ENCODE measurements at regions not wholly inside any gene's neighbourhood (a gene's known extent, or its start where the extent isn't known, plus 50 kb on each side); places are given as distances from the start of the nearest gene placed in this dataset.

GRCh38 chr20:57848282-57848681 is 138.5 kb upstream of the PMEPA1 start:
- H3K9ac ChIP-seq (ENCODE audit: low read length), result no peak overlapping the region
- H3K27ac ChIP-seq (ENCODE audit: low read length), result no peak overlapping the region
- no peak overlapping the region for H3K4me3 ChIP-seq (ENCODE audit: low read length)
- H3K36me3 ChIP-seq (ENCODE audit: control insufficient read depth, low read depth, low read length), result no peaks in the 10 kb centered on the region
- no peaks in the 10 kb centered on the region for H3K27me3 ChIP-seq (ENCODE audit: control insufficient read depth, insufficient read depth, low read length)
- H3K4me1 ChIP-seq (ENCODE audit: control insufficient read depth, low read depth, low read length), result no peaks in the 10 kb centered on the region
- no peaks in the 10 kb centered on the region for H3K9me3 ChIP-seq (ENCODE audit: control insufficient read depth, low read depth, low read length)

GRCh38 chr20:57847104-57847503 is 137.3 kb upstream of the PMEPA1 start:
- no peaks in the 10 kb centered on the region for H3K9me3 ChIP-seq (ENCODE audit: control insufficient read depth, low read depth, low read length)
- H3K4me3 ChIP-seq (ENCODE audit: low read length), result no peak overlapping the region
- no peaks in the 10 kb centered on the region for H3K27me3 ChIP-seq (ENCODE audit: control insufficient read depth, insufficient read depth, low read length)
- H3K27ac ChIP-seq (ENCODE audit: low read length), result no peak overlapping the region
- no peak overlapping the region for H3K9ac ChIP-seq (ENCODE audit: low read length)
- H3K36me3 ChIP-seq (ENCODE audit: control insufficient read depth, low read depth, low read length), result no peaks in the 10 kb centered on the region
- no peaks in the 10 kb centered on the region for H3K4me1 ChIP-seq (ENCODE audit: control insufficient read depth, low read depth, low read length)

- Histone ChIP-seq H3K9me3 (ENCODE audit: control insufficient read depth, low read depth, low read length) (no peaks in the 10 kb centered on the region), H3K36me3 (ENCODE audit: control insufficient read depth, low read depth, low read length) (no peaks in the 10 kb centered on the region), H3K9ac (ENCODE audit: low read length) (no peak overlapping the region), H3K27me3 (ENCODE audit: control insufficient read depth, insufficient read depth, low read length) (no peaks in the 10 kb centered on the region), H3K27ac (ENCODE audit: low read length) (no peak overlapping the region), H3K4me3 (ENCODE audit: low read length) (no peak overlapping the region), H3K4me1 (ENCODE audit: control insufficient read depth, low read depth, low read length) (no peaks in the 10 kb centered on the region)
Observed at GRCh38 chr20:57844626-57845596, 135.1 kb upstream of the PMEPA1 start.

GRCh38 chr20:57843941-57844625 is 134.3 kb upstream of the PMEPA1 start:
- Histone ChIP-seq H3K27me3 (ENCODE audit: control insufficient read depth, insufficient read depth, low read length) (no peaks in the 10 kb centered on the region), H3K4me1 (ENCODE audit: control insufficient read depth, low read depth, low read length) (no peaks in the 10 kb centered on the region), H3K36me3 (ENCODE audit: control insufficient read depth, low read depth, low read length) (no peaks in the 10 kb centered on the region), H3K9me3 (ENCODE audit: control insufficient read depth, low read depth, low read length) (no peaks in the 10 kb centered on the region), H3K27ac (ENCODE audit: low read length) (no peak overlapping the region), H3K9ac (ENCODE audit: low read length) (no peak overlapping the region), H3K4me3 (ENCODE audit: low read length) (no peak overlapping the region)

GRCh38 chr20:57842720-57843119 is 132.9 kb upstream of the PMEPA1 start:
- H3K9me3 ChIP-seq (ENCODE audit: control insufficient read depth, low read depth, low read length), result no peaks in the 10 kb centered on the region
- H3K4me3 ChIP-seq (ENCODE audit: low read length), result no peak overlapping the region
- no peak overlapping the region for H3K27ac ChIP-seq (ENCODE audit: low read length)
- no peak overlapping the region for H3K9ac ChIP-seq (ENCODE audit: low read length)
- no peaks in the 10 kb centered on the region for H3K4me1 ChIP-seq (ENCODE audit: control insufficient read depth, low read depth, low read length)
- H3K36me3 ChIP-seq (ENCODE audit: control insufficient read depth, low read depth, low read length), result no peaks in the 10 kb centered on the region
- H3K27me3 ChIP-seq (ENCODE audit: control insufficient read depth, insufficient read depth, low read length), result no peaks in the 10 kb centered on the region

GRCh38 chr20:57841297-57841866 is 131.6 kb upstream of the PMEPA1 start:
- Histone ChIP-seq H3K27ac (ENCODE audit: low read length) (no peak overlapping the region), H3K4me3 (ENCODE audit: low read length) (no peak overlapping the region), H3K9ac (ENCODE audit: low read length) (no peak overlapping the region), H3K4me1 (ENCODE audit: control insufficient read depth, low read depth, low read length) (no peaks in the 10 kb centered on the region), H3K9me3 (ENCODE audit: control insufficient read depth, low read depth, low read length) (no peaks in the 10 kb centered on the region), H3K27me3 (ENCODE audit: control insufficient read depth, insufficient read depth, low read length) (no peaks in the 10 kb centered on the region), H3K36me3 (ENCODE audit: control insufficient read depth, low read depth, low read length) (no peaks in the 10 kb centered on the region)

- H3K9me3 ChIP-seq (ENCODE audit: control insufficient read depth, low read depth, low read length), result no peaks in the 10 kb centered on the region
- H3K27me3 ChIP-seq (ENCODE audit: control insufficient read depth, insufficient read depth, low read length), result no peaks in the 10 kb centered on the region
- no peak overlapping the region for H3K27ac ChIP-seq (ENCODE audit: low read length)
Observed at GRCh38 chr20:57840504-57841296, 130.9 kb upstream of the PMEPA1 start.

GRCh38 chr20:57840066-57840465 is 130.3 kb upstream of the PMEPA1 start:
- Histone ChIP-seq H3K9me3 (ENCODE audit: control insufficient read depth, low read depth, low read length) (no peaks in the 10 kb centered on the region), H3K4me3 (ENCODE audit: low read length) (no peak overlapping the region), H3K4me1 (ENCODE audit: control insufficient read depth, low read depth, low read length) (peaks cover 8% of the 10 kb centered on the region), H3K27ac (ENCODE audit: low read length) (no peak overlapping the region), H3K36me3 (ENCODE audit: control insufficient read depth, low read depth, low read length) (no peaks in the 10 kb centered on the region), H3K9ac (ENCODE audit: low read length) (no peak overlapping the region), H3K27me3 (ENCODE audit: control insufficient read depth, insufficient read depth, low read length) (no peaks in the 10 kb centered on the region)

More at GRCh38 chr20:57840504-57841296, 130.9 kb upstream of the PMEPA1 start:
- H3K4me3 ChIP-seq (ENCODE audit: low read length), result no peak overlapping the region
- no peaks in the 10 kb centered on the region for H3K36me3 ChIP-seq (ENCODE audit: control insufficient read depth, low read depth, low read length)
- no peak overlapping the region for H3K9ac ChIP-seq (ENCODE audit: low read length)
- peaks cover 2% of the 10 kb centered on the region for H3K4me1 ChIP-seq (ENCODE audit: control insufficient read depth, low read depth, low read length)

- H3K9me3 ChIP-seq (ENCODE audit: control insufficient read depth, low read depth, low read length), result no peaks in the 10 kb centered on the region
- H3K27me3 ChIP-seq (ENCODE audit: control insufficient read depth, insufficient read depth, low read length), result no peaks in the 10 kb centered on the region
- no peak overlapping the region for H3K9ac ChIP-seq (ENCODE audit: low read length)
- no peak overlapping the region for H3K4me3 ChIP-seq (ENCODE audit: low read length)
- H3K36me3 ChIP-seq (ENCODE audit: control insufficient read depth, low read depth, low read length), result no peaks in the 10 kb centered on the region
- no peak overlapping the region for H3K27ac ChIP-seq (ENCODE audit: low read length)
- H3K4me1 ChIP-seq (ENCODE audit: control insufficient read depth, low read depth, low read length), result peaks cover 8% of the 10 kb centered on the region
Observed at GRCh38 chr20:57838670-57839151, 128.9 kb upstream of the PMEPA1 start.

- no peak overlapping the region for H3K9ac ChIP-seq (ENCODE audit: low read length)
- H3K27me3 ChIP-seq (ENCODE audit: control insufficient read depth, insufficient read depth, low read length), result no peaks in the 10 kb centered on the region
- peaks cover 8% of the 10 kb centered on the region for H3K4me1 ChIP-seq (ENCODE audit: control insufficient read depth, low read depth, low read length)
- no peaks in the 10 kb centered on the region for H3K36me3 ChIP-seq (ENCODE audit: control insufficient read depth, low read depth, low read length)
- no peak overlapping the region for H3K27ac ChIP-seq (ENCODE audit: low read length)
- no peak overlapping the region for H3K4me3 ChIP-seq (ENCODE audit: low read length)
- no peaks in the 10 kb centered on the region for H3K9me3 ChIP-seq (ENCODE audit: control insufficient read depth, low read depth, low read length)
Observed at GRCh38 chr20:57837208-57838035, 127.6 kb upstream of the PMEPA1 start.
